GM18505 (cell line): ENCODE measurements at regions not wholly inside any gene's neighbourhood (a gene's known extent, or its start where the extent isn't known, plus 50 kb on each side); places are given as distances from the start of the nearest gene placed in this dataset.

ENCODE experiments used
- ATAC-seq: cut with Tn5 transposase; IDR thresholded peaks from one replicate; pipeline ENCODE4 v1.9.1; 2021; ENCODE audit not compliant: unreplicated experiment
- POLR2A ChIP-seq: IDR thresholded peaks from 4 replicates; pipeline ENCODE4 v1.6.1; 2011; ENCODE audit warnings: borderline replicate concordance; ENCODE audit not compliant: insufficient read depth, insufficient read length; ENCODE audit errors: extremely low read depth

DNA sequence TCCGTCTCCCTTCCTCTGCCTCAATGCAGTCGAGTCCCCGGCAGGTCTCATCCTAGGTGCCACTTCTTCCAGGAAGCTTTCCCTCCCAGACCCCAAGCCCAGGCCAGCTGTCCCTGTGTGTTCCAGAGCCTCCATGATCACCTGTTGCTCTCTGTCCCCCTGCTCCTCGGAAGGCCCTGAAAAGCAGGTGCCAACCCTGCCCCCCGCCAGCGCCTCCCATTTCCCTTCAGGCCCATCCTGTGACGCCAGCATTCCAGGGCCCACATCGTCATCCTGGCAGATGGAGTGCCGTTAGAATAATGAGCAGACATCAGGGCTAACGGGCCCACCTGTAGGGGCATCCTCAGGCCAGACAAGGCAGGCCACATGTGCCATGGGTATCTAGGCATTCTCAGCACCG, 253.0 kb upstream of the PPP2R2D start:
- no peak for TF ChIP-seq POLR2A
- ATAC-seq, result no peak

DNA sequence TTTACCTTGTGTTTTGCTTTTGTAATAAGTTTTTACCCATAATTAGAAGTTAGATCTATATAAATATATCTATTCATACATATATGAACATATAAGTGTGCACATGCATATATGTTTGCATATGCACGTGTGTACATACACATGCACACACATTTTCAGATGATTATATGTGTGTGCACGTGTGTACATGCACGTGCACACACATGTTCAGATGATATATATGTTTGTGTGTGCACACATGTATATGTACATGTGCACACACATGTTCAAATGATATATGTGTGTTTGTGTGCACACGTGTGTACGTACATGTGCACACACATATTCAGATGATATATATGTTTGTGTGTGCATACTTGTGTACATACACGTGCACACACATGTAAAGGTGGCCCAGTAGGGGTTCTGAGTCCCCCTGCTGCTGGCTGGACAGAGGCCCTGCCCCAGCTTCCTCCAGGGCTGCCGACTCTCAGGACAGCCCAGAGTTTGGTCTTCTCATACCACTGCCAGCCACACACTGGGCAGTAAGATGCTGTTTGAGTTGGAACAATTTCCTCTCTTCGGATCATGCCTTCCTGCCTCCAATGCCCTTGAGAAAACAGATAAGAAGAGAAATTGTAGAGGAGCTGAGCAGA, 252.3 kb upstream of the PPP2R2D start:
- no peak for ATAC-seq
- TF ChIP-seq POLR2A, result no peak

DNA sequence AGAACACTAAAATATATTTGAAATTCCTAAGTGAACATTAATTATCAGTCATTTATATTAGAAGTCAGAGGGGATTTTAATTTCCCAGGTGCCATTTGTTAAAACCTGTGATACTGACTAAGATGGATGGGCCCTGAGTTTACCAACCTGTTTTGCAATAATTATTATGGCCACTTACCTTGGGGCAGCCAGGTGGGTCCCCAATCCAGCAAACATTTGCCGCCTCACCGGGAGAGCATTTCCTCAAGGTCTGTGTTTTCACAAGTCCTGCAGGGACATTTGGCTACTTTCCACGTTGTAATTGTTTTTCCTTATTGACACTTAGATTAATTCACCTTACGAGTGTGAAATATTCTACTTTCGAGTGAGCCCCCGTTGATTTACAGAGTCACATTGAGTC, 251.2 kb upstream of the PPP2R2D start:
- no peak for ATAC-seq
- TF ChIP-seq POLR2A, result no peak

DNA sequence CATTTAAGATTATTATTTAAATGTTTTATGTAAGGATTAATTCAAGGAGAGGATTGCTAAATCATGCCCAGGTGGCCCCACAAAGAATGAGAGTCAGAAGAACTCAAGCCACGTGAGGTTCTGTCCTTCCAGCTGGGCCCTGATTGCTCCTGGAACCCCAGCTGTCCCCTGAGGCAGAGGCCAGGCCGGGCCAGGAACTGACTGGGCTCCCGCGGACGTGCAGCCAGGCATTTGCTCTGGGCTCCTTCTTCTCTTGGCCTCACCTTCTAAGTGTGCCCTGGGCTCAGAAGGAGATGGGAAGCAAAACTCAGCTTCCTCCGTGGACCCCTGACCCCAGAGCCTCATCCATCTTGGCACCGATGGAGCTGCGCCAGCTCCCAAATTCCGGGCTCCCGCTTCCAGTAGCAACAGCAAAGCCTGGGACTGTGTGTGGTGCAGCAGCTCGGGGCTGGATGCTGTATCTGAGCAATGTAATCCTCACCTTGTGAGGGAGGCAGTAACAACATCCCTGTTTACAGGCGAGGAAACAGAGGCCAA, 250.6 kb upstream of the PPP2R2D start:
- TF ChIP-seq POLR2A, result no peak
- ATAC-seq, result no peak

DNA sequence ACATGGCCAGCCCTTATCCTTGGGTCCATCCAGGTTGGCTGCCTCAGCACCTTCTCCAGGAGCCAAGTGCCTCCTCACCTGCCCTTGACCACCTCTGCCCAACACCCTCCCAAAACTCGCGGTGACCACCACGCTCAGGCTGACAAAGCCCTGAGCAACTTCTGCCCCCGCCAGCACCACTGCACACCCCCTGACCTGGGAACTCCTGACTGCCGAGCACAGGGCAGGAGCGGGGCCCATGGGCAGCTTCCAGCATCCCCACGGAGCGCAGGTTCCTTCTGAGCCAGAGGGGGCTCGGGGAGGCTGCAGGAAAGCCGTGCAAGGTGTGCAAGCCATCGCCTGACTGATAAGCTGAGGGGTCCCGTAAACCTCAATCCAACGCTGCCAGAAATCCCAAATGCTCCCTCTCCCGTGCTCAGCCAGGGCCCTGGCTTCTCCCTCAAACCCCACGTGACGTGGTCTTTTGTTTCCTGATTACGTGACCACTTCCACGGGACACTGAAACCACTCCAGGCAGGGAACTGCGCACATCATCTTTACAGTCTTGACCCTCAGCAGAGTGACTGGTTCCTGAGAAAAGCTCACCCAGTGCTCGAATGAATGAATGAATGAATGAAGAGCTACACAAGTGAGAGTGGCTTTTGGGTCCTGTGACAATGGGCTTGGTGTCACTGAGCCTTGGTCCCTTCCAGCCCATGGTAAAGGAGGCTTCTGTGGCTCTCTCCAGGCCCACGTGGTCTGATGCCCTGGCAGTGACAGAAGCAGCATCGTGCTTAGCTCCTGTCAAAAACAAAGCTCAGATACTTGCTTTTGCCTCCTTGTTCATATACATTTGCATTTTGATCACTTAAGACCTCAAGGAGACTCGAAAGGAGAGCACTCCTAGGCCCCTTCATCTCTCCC, 249.8 kb upstream of the PPP2R2D start:
- no peak for ATAC-seq
- TF ChIP-seq POLR2A, result no peak

DNA sequence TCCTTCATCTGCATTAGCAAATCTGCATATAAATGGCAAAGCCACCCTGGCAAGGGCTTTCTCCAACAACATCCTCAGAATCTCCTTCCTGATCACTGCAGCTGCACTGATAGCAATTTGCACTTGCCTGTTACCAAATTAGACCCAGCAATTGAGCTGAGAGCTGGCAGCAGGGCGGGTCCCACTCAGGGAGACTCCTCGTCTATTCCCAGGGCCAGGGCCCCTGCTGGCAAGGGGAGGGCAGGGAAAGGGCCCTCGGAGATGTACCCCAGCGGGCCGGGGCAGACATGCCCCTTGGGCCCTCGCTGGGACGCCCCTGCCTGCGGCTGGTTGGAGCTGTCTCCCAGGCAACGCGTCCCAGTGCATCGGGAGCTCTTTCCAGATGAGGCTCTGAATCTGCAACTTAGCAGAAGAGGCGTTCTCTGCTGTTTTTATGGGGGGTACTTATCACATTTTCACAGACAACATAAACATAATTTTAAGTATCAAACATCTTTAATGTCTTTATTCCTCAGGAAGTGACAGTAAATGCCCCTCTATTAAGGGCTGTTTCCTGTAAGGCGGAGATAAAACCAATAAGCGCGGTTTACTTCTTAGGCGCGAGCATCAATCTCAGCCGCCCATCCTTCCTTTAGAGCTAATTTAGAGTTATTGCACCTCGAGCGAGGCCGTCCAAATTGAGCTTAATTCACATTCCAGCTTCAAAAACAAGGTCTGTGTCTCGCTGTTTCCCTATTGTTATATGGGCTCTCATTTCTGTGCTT, 249.0 kb upstream of the PPP2R2D start:
- TF ChIP-seq POLR2A, result no peak
- ATAC-seq, result no peak

DNA sequence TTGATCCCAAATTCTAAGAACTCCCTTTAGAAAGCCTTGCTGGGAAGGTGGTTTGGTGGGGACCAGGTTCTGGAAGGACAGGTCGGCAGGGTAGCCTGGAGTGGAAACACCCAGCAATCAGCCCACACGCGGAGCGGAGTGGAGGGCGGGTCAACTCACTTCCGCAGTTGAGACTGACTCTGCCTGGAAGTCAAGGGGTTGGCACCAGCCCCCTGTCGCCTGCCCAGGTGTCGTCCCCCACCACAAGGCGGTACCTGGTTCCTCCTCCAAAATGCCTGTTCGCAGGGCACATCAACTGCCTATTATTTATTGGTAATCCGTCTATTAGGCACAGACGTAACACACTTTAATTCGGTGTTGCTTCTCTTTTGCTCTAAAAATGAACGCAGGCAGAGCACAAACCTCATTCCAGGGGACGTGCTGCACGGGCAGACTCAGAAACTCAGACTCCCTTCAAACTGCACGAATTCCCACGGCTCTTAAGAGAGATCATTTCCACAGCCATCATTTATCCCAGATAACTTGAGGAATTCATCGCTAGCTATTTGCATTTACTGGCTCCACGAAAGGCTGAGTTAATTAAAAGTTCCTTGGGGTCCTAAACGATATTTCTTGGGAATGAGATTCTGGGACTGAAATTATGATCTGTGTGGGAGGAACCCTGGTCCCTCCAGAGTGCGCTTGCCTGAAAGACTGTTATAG, 248.2 kb upstream of the PPP2R2D start:
- ATAC-seq, result no peak
- TF ChIP-seq POLR2A, result no peak

DNA sequence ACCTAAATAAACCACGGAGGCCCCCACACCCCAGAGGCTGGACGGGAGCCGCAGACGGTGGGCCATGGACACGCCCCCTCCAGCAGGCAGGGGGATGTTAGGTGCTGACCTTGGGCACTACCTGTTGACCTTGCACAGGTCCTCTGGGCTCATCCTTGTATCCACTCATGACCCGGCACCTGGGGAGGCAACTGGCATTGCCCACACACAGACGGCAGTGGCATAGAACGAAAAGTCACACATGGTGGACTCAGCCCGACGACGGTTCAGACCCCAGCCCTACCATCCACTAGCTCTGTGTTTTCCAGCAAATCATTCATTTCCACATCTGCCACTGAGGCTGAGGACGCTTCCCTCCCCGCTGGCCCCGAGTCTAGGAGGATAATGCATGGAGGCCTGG, 247.7 kb upstream of the PPP2R2D start:
- no peak for ATAC-seq
- no peak for TF ChIP-seq POLR2A

DNA sequence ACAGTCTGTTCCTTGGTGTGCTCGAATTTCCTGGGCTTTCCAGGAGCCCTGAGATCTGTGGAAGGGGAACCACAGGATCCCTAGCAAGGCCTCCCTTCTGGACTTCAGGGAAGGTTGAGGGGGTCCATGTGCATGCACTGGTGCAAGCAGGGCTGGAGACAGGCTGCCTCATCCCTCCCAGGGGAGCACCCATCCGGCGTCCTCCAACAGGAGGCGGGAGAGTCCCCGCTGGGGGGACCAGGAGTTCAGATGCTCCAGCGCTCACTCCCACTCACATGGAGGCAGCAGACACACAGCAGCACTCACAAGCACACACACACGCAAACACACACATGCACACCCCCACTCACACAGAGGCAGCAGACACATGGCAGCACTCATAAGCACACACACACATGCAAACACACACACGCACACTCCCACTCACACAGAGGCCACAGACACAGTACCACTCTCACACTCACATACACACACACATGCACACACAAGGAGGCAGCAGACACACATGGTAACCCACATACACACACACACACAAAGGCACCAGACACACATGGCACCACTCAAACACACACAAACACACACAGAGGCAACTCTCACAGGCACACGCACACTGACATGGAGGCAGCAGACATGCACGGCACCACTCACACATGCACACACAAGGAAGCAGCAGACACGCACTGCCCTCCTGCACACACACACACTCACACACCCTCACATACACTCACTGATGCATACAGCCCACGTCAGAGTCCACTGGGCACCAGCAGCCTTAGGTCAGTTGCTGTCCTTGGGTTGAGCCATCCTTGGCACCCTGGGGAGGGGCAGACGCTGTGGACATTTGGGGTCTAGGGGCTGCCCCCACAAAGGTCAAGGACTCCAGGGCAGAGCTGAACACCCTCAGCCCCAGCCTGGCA, 247.0 kb upstream of the PPP2R2D start:
- ATAC-seq, result no peak

DNA sequence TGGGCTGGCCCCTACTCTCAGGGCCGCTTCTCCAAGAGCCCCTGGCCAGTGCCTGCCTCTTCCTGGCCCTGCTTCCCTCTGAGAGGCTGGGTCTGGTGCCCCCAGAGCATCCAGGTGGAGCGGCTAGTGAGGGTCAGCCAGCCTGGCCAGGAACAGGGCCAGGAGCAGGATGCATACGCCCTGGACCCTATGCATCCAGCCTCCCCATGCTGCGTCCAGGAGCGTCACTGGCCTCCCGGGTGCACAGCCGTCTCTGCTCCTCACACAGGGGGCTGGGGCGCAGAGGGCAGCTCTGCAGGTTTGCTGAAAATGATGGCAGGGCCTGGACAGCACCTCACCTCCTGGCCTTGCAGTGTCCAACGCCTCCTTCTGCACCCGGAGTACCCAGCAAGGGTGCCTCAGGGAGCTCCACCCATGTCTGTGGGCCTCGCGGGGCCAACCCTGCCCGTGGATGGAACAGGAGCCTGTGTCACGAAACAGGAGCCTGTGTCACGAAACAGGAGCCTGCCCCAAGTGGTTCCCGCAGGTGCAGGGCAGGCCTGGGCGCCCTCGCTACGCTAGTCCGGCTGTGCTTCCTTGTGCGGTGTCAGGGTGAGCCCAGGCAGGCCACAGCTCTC, 246.2 kb upstream of the PPP2R2D start:
- no peak for ATAC-seq
- TF ChIP-seq POLR2A, result no peak

More for the DNA sequence above, 247.0 kb upstream of the PPP2R2D start:
- no peak for TF ChIP-seq POLR2A

DNA sequence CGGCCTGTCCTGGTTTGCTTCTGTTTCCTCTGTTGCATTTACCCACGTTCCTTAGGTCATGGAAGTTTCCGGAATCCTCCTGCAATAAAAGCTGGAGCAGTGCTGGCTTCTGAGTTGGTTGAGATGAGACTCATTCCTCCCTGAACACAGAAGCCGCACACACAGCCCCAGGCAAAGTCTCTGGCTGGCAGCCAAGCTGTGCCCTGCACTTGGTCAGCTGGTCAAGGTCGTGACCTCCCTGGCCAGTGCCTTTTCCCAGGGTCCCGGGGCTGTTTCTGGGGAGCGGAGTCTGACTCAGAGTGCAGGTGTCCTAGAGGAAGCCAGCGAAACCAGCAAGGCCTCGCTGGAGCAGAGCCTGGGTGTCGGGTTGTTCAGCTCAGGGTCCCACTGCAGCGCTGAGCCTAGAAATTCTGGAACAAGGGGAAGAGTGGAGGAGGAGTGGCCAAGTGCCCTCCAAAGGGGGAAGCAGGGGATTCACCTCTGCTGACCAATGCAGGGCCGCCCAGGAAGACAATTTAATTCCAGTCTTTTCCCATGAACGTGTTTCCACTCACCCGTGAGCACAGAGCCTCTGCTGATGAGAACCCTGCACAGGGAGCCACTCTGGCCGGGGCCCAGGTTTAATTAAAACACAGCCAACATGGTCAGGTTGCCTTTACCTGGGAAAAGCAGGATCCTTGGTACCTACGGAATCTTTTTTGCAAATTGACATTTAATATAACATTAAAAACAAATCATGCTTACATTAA, 245.5 kb upstream of the PPP2R2D start:
- no peak for TF ChIP-seq POLR2A
- no peak for ATAC-seq
